ENCODE measurements at regions not wholly inside any gene's neighbourhood (a gene's known extent, or its start where the extent isn't known, plus 50 kb on each side); places are given as distances from the start of the nearest gene placed in this dataset.

GRCh38 chr22:22130953-22131608 is 113.5 kb upstream of the VPREB1 start:
- no peak for TF ChIP-seq CTCF (IDR thresholded peaks at IDR 0.05; ENCODE audit: poor library complexity, severe bottlenecking)
- no peak for DNase-seq (ENCODE audit: low spot score)

GRCh38 chr22:22129387-22129786 is 115.2 kb upstream of the VPREB1 start:
- no peaks in the 10 kb centered on the region for H3K4me1 ChIP-seq (ENCODE audit: insufficient read depth, poor library complexity, severe bottlenecking)
- no peak overlapping the region for H3K27ac ChIP-seq (ENCODE audit: poor library complexity, severe bottlenecking)
- peaks cover 1% of the 10 kb centered on the region for H3K9me3 ChIP-seq (ENCODE audit: severe bottlenecking)
- ATAC-seq (ENCODE audit: low read depth), result no peak
- no peaks in the 10 kb centered on the region for H3K27me3 ChIP-seq (ENCODE audit: insufficient read depth, poor library complexity, severe bottlenecking)
- no peak overlapping the region for H3K4me3 ChIP-seq (ENCODE audit: severe bottlenecking)
- H3K36me3 ChIP-seq (ENCODE audit: low read depth), result no peaks in the 10 kb centered on the region
- DNase-seq (ENCODE audit: low spot score), result no peak
- no peak for TF ChIP-seq CTCF (IDR thresholded peaks at IDR 0.05; ENCODE audit: poor library complexity, severe bottlenecking)

More at GRCh38 chr22:22130953-22131608, 113.5 kb upstream of the VPREB1 start:
- no peak for ATAC-seq (ENCODE audit: low read depth)
- no peaks in the 10 kb centered on the region for H3K4me1 ChIP-seq (ENCODE audit: insufficient read depth, poor library complexity, severe bottlenecking)
- H3K9me3 ChIP-seq (ENCODE audit: severe bottlenecking), result peaks cover 1% of the 10 kb centered on the region
- H3K4me3 ChIP-seq (ENCODE audit: severe bottlenecking), result no peak overlapping the region
- H3K27me3 ChIP-seq (ENCODE audit: insufficient read depth, poor library complexity, severe bottlenecking), result no peaks in the 10 kb centered on the region
- H3K36me3 ChIP-seq (ENCODE audit: low read depth), result no peaks in the 10 kb centered on the region
- H3K27ac ChIP-seq (ENCODE audit: poor library complexity, severe bottlenecking), result no peak overlapping the region

DNA sequence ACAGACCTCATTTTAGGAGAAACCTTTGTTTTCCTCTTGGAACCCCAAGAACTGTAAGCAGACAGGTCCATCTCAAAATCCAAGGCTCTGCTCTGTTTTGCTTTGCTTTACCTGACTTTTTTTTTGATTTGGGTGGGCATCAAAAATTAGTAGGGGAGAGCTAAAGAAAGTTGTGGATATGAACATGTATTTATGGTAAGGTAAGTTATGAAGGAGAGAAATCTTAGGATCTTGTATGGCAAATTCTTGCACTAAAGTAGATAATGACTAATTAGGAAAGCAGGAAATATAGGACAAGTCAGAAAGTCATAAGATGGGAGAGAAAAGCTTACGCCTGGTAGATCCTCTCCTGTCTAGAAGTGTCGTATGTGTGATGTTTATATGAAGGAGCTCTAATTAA is 116.1 kb upstream of the VPREB1 start:
- H3K4me1 ChIP-seq (ENCODE audit: insufficient read depth, poor library complexity, severe bottlenecking), result no peaks in the 10 kb centered on the region
- no peaks in the 10 kb centered on the region for H3K36me3 ChIP-seq (ENCODE audit: low read depth)
- DNase-seq (ENCODE audit: low spot score), result no peak
- H3K27me3 ChIP-seq (ENCODE audit: insufficient read depth, poor library complexity, severe bottlenecking), result no peaks in the 10 kb centered on the region
- no peak for ATAC-seq (ENCODE audit: low read depth)
- peaks cover 1% of the 10 kb centered on the region for H3K9me3 ChIP-seq (ENCODE audit: severe bottlenecking)
- no peak overlapping the region for H3K4me3 ChIP-seq (ENCODE audit: severe bottlenecking)
- TF ChIP-seq CTCF (IDR thresholded peaks at IDR 0.05; ENCODE audit: poor library complexity, severe bottlenecking), result no peak
- no peak overlapping the region for H3K27ac ChIP-seq (ENCODE audit: poor library complexity, severe bottlenecking)

- H3K27ac ChIP-seq (ENCODE audit: poor library complexity, severe bottlenecking), result no peak overlapping the region
- DNase-seq (ENCODE audit: low spot score) (no peak), ATAC-seq (ENCODE audit: low read depth) (no peak)
- H3K27me3 ChIP-seq (ENCODE audit: insufficient read depth, poor library complexity, severe bottlenecking), result no peaks in the 10 kb centered on the region
- no peak overlapping the region for H3K4me3 ChIP-seq (ENCODE audit: severe bottlenecking)
- no peaks in the 10 kb centered on the region for H3K36me3 ChIP-seq (ENCODE audit: low read depth)
- peaks cover 1% of the 10 kb centered on the region for H3K9me3 ChIP-seq (ENCODE audit: severe bottlenecking)
- no peak for TF ChIP-seq CTCF (IDR thresholded peaks at IDR 0.05; ENCODE audit: poor library complexity, severe bottlenecking)
- H3K4me1 ChIP-seq (ENCODE audit: insufficient read depth, poor library complexity, severe bottlenecking), result no peaks in the 10 kb centered on the region
Measured at GRCh38 chr22:22127100-22127499, 117.5 kb upstream of the VPREB1 start.

Measured in RWPE2 (cell line).